GM18861 (cell line): ENCODE measurements at regions not wholly inside any gene's neighbourhood (a gene's known extent, or its start where the extent isn't known, plus 50 kb on each side); places are given as distances from the start of the nearest gene placed in this dataset.

Experiments used
- ATAC-seq: cut with Tn5 transposase; IDR thresholded peaks from one replicate; pipeline ENCODE4 v1.9.1; 2021; ENCODE audit not compliant: unreplicated experiment

DNA sequence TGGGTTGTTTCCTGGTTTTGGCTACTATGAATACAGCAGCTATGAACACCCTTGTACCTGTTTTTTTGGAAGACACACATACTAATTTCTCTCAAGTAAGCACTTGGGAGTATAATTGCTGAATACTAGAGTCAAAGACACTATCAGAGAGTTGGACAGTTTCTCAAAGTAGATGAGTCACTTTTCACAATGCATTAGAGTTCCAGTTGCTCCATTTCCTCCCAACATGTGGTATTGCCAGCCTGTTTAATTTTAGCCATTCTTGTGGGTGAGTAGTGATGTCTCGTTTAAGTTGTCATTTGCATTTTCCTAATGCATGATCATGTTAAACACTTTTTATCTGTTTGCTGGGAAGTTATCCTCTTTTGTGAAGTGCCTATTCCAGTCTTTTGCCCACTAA, 81.6 kb upstream of the GDNF start:
- no peak for ATAC-seq

DNA sequence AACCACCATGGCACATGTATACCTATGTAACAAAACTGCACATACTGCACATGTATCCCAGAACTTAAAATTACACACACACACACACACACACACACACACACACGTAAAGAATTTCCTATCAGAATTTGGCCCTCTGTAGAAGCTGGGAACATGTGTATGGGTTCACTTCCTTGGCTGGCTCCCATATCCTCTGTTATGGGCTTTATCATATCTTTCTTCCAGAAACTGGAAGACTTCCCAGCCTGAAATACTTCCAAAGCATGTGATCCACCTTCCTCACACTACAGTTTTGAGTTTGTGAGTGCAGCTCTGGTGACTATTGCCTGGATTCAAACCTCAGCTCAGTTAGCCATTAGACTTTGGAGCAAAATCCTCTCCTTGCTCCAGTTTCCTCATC, 78.6 kb upstream of the GDNF start:
- no peak for ATAC-seq

DNA sequence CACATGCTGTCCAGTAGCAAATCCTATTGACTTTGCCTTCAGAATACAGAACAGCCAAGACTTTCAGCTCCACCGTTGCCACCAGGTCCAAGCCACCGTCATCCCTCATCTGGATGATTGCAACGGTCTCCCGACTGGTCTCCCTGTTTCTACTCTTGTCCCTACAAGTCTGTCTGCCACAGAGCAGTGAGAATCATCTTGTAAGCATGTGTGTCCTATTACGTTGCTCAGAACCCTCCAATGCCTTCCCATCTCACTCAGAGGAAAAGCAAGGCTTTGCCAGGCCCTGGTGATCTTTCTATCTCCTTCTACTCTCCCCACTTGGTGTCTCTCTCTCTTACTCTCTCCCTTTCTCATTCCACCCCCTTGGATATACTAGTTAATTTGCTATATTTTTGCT, 76.7 kb upstream of the GDNF start:
- no peak for ATAC-seq

DNA sequence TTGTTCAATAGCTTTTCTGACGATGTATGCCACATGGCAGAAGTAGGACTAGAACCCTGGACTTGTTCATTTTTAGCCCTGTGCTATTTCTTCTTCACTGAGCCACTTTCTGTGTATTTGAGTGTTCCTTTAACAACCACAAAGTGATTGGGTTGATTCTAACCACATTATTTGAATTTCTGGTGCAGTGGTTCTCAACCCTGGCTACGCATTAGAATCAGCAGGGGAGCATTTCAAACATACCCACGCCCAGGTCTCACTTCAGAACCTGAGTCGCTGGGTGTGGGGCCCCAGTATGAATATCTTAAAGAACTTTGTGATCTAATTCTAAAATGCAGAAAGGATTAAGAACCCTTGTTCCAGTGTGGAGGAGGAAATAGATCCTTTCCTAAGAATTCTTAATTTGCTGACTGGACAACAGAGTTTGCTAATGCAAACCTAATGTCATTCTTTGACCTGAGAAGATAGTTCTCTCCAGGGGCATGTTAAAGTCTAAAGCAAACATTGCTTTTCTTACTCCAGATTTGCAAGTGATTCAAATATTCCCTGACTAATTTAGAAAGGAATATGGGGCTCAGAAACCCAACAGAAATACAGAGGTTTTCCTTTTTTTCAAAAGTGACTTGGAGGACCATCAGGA, 75.4 kb upstream of the GDNF start:
- ATAC-seq, result peak; percentile 72

DNA sequence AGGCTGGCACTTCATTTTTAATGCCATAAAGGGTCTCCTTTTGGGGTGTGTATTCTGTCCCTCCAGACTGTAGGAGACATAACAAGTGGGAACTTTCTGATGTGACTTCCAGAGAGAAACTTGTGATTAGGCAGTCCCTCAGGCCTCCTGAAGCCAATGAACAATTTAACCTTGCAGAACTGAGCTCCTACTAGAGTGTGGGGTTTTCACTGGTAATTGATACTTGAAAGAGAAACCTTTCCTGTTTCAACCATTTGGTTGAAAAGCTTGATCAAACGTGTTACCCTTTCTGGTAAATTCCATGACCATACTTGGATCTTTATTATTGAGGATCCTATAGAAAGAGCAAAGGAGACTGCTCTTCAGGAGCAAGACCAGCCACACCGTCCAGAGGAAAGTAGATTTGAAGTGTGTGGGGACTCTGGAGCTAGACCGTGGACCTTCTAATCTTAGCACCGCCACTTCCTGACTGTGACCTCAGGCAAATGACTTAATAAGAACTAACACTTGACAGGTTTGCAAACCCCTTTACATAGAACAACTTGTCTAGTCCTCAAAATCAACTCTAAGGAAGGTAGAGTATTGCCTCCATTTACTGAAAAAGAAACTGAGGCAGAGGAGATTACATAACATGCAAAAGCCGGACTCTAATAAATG, 69.9 kb upstream of the GDNF start:
- peak; percentile 84 for ATAC-seq

DNA sequence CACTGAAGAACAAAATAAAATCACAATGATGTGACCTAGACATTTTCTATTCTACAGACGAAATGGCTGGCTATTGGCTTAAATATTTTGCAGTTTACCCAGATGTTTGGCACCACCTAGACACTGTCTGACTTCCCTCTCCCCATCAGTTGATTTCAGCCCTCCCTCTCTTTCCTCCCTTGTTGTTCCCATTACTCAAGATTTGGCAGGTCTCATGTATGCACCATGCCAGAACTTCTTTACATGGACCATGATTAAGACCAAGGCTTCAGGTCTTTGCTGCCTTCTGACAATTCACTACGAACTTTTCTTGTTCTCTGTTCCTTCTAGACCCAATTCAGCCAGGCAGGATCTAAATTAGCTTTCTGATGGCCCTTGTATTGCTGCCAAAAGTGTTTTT, 66.6 kb upstream of the GDNF start:
- ATAC-seq, result no peak

DNA sequence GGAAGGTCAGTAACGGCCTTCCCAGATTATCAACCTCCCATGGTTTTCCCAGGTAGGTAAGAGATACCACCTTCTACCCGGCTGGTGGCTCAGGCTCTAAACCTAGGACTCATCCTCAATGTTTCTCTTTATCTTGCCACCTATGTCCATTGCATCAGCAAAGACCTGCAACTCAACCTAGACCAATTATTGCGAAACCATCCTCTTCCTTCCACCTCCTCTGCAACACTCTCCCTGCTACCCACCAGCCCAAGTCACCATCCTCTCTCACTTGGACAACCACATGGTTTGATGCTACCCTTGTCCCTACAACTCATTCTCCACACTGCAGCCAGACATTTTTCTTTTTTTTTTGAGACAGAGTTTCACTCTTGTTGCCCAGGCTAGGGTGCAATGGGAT, 65.4 kb upstream of the GDNF start:
- no peak for ATAC-seq

DNA sequence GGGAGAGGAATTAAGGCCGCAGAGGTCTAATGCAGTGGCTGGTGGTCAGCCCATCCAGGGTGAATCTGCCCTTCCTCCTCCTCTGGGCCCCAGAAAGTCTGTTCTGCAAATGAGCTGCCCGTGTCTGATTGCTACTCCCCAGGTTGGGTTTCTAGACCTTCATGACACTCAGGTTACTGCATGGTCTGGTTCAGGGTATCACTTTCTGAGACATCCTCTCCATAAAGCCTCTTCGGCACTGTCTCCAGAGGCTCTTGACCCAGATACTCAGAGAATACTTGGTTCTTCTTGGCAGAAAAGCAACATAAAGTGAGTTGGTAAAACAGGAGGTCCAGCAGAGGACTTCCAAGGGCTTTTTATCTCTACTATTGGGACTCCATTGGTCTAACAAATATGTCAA, 62.5 kb upstream of the GDNF start:
- no peak for ATAC-seq

DNA sequence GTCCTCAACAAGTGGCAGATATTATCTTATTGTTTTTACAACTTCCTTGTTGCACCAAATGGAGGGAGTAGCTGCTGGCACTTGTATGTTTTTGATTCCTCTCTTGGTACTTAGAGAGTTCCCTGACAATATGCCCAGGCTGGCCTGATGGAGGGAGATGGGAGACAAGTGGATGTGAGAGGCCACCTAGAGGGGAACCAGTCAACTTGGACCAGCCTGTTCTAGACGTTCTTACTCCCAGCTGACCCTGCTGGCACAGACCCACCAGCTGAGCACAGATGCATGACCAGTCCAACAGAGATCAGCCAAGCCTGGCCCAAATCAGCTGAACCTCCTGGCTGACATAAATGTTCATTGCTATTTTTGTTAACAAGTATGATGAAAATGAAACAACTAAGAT, 60.9 kb upstream of the GDNF start:
- peak; percentile 47 for ATAC-seq

DNA sequence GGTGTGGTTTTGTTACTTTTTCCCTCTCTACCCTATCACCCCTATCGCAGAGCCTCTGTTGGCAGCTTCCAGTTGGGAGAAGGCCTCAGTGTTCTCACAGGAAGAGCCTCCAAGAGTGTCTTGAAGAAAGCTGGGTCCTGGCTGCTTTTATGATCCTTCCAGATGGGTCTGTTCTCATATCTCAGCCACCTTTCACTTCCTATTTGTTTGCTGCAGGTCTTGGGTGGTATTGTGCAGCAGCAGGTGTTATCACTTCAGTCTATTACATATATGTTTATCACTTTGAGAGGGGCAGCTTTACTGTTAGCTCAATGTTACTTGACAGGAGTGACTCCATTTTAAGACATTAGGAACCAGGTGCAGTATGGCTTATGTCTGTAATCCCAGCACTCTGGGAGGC, 59.2 kb upstream of the GDNF start:
- ATAC-seq, result no peak

DNA sequence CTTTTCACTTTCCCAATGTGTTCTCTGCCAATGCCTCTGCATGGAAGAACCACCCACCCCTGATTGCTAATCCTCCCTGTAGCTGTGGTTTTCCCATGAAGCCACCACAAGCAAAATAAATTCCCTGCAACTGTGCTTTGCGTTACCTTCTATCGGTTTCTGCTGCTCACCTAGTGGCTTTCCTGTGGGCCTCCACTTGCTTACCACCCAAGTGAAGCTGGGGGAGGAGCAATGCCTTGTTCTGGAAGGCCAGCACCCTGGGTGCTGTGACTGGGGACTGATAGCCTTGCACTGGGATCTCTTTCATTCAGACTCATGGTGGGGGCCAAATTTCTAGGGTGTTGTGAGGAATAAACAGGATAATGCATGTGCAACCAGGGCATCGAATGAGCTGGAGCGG, 56.3 kb upstream of the GDNF start:
- ATAC-seq, result no peak

DNA sequence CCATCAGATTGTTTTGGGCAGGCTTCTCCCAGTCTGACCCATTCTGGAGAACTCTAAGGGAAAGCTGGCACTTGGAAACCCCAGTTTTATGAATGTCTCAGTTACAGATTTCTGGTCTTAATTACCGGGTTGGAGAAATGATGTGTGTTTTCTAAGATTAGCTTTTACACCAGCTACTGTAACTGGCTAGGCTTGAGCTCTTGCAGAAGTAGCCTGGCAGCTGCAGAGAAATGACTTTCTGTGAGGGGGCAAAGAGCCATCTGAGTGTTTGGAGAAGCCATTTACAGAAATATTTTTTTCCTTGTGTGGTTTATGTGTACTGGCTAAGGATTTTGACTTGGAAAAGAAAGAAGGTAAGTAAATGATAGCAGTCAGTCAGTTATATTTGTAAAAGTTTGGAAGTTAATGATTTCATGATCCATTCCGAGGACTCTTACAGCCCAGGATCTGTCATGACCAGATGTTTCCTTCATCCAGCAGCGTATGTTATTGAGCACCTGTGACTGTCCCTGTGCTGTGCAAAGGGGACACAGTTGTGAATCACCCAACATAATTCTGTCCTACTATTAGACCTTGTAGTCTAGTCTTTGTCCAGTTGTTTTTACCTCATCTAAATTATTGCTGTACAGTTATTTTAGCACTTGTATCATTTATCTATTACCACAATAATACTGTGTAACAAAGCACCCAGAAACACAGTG, 53.7 kb upstream of the GDNF start:
- ATAC-seq, result no peak

DNA sequence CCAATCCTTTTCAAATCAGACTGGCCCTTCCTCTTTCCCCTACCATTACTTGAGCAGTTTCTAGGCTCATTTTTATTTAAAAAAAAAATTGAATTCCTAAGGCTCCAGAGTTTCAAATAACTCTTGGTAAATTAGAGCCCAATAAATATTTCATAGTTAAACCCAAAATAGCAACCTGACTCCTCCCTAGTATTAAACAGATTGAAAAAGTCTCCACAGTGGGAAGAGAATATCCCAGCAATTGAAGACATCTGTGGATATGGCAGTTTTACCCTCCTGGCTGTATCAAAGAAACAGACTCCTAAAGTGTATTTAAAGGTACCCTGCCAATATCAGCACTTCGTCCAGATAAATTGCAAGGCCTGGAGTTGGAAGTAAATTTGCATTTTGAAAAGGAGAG, 52.7 kb upstream of the GDNF start:
- ATAC-seq, result no peak

DNA sequence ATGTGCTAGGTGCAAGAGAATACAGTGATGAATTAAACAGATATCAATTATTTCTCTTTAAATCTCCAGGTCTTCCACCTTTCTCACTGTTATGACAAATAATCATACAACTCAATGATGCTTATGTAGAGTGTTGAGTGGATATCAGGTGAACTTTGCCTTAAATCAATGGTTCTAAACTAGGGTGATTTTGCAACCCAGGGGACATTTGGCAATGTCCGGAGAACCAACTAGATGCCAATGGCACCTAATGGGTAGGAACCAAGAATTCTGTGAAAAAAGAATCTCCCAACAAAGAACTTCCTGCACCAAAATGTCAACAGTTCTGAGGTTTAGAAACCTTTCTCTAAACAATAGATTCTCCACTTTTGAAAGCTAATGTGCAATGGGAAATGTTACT, 52.0 kb upstream of the GDNF start:
- no peak for ATAC-seq

DNA sequence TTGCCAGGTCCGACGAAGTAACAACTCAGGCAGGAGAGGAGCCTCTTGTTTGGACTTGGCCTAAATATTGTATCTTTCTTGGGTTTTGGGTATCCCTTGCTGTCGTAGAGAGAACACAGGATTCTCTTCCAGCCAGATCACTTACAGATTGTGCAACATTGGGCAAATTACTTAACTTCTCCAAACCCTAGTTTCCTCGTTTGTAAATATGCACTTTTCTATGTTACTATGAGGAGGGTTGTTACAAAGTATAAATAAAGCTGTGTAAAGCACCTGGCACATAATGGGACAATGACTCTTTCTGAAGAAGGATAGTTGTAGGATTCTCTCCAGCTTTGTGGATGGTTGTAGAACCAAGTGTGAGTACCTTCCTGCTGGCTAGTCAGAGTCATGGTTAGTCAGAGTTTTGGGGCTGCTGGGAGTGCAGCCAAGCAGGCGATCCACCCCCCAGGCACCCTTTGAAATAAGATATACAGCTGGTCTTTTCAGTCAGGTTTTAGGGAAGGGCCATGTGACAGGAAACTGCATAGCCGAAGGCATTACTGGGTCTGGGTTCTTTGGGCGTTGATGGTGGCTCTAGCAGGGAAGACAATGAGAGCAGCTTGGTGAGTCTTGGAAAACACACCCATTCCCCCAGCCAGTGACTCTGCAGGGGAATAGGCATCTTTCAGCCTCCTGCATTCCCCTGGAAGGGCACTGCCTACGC, 49.9 kb upstream of the GDNF start:
- ATAC-seq, result no peak
